B cell (primary cell): ENCODE measurements at regions not wholly inside any gene's neighbourhood (a gene's known extent, or its start where the extent isn't known, plus 50 kb on each side); places are given as distances from the start of the nearest gene placed in this dataset.

ENCODE experiments used
- CTCF ChIP-seq: fragments of 200-600 bp; IDR thresholded peaks from one replicate; pipeline ENCODE4 v1.8.0; 2022; ENCODE audit warnings: antibody characterized with exemption, mild to moderate bottlenecking
- EZH2 ChIP-seq: IDR thresholded peaks from 2 replicates; pipeline ENCODE4 v1.6.1; 2012; ENCODE audit warnings: borderline replicate concordance, low read depth, mild to moderate bottlenecking, moderate library complexity, low read length; ENCODE audit not compliant: insufficient read depth, poor library complexity, severe bottlenecking

DNA sequence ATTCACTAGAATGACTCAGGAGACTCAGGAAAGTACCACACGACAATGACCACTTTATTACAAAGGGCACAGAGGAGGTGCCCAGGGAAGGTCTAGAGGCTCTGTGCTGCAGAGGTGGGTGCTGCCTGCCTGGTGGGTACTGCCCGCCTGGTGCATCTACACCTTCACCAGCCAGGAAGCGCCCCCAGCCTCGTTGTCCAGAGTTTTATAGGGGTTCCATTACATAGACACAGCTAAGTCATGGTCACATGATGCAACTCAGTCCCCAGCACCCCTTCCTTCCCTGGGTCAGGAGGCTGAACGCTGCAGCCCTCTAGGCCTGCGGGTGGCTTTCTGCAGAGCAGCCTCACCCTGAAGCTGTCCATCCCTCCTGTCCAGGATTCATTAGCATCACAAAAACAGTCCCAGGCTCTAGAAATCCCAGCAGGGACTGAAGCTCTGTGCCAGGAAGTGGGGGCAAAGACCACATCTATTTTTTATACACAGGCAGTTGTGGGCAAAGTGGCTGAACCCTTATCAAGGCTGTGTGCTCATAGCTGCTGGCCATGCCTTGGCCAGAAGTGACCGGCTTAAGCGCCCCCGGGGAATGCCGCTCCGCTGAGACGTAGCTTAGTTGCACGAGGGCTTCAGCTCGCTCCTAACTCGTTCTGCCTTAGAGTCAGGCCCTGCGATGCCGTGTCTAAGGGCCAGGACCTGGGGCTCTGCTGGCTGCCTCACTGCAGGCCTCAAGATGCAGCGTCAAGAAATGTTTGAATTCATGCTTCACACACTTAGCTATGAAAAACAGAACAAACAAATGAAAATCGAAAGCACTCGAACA lies 219.0 kb downstream of the GLRX3 start:
- no peak for TF ChIP-seq CTCF
- no peak for TF ChIP-seq EZH2
